ENCODE measurements at regions not wholly inside any gene's neighbourhood (a gene's known extent, or its start where the extent isn't known, plus 50 kb on each side); places are given as distances from the start of the nearest gene placed in this dataset.
"Not testable (repeated sequence)": the region's sequence is repeated elsewhere in the genome, so short reads cannot be mapped to it uniquely, and the experiment has no call there.

DNA sequence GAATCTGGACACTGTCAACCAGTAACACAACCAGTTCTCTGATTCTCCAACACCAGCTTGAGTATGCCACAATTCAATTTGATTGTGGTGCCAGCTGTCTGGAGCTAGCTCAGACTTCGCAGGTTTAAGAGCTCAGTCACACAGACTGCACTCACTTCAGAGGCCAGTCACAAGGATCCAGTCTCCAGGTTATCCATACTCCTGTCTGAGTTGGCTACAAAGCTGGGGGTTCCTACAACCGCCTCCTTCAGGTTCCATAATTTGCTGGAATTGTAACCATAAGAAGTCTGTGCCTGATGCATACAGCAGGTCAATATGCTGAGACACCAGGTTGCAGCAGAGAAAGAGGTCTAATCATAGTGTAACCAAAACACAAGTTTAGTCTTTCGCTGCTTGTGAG is 70.5 kb upstream of the CPSF6 start:
- Histone ChIP-seq H3K27me3 (replicated peaks; ENCODE audit: control insufficient read depth, insufficient read depth, low read length) (no peaks in the 10 kb centered on the region), H3K4me3 (replicated peaks; ENCODE audit: low read depth, low read length) (no peak overlapping the region), H3K36me3 (ENCODE audit: control insufficient read depth, insufficient read depth, low read length) (no peaks in the 10 kb centered on the region)
- TF ChIP-seq, protein P1, sequence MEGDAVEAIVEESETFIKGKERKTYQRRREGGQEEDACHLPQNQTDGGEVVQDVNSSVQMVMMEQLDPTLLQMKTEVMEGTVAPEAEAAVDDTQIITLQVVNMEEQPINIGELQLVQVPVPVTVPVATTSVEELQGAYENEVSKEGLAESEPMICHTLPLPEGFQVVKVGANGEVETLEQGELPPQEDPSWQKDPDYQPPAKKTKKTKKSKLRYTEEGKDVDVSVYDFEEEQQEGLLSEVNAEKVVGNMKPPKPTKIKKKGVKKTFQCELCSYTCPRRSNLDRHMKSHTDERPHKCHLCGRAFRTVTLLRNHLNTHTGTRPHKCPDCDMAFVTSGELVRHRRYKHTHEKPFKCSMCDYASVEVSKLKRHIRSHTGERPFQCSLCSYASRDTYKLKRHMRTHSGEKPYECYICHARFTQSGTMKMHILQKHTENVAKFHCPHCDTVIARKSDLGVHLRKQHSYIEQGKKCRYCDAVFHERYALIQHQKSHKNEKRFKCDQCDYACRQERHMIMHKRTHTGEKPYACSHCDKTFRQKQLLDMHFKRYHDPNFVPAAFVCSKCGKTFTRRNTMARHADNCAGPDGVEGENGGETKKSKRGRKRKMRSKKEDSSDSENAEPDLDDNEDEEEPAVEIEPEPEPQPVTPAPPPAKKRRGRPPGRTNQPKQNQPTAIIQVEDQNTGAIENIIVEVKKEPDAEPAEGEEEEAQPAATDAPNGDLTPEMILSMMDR (IDR thresholded peaks at IDR 0.05; ENCODE audit: insufficient read depth, low read length, poor library complexity, severe bottlenecking): no peak
- DNase-seq (ENCODE audit: extremely low read depth, insufficient read length): no peak

DNA sequence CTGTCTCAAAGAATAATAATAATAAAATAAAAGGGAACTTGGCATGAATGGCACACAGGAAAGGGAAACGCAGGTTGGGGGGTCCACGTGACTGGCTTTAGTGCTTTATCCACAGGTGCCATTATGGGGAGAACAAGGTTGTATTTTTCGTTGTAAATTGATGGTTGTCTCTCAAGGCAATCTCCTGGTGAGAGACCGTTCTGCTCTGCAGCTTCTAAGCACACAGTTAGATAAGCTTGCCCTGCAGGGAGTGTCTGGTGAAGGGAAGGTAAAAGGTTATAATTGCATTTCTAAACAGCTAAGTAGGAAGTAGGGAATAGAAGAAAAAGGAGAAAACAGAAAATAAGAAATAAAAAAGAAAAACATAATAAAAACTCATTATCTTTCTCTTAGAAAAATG is 69.1 kb upstream of the CPSF6 start:
- no peak for DNase-seq (ENCODE audit: extremely low read depth, insufficient read length)
- H3K36me3 ChIP-seq (ENCODE audit: control insufficient read depth, insufficient read depth, low read length): no peaks in the 10 kb centered on the region
- no peaks in the 10 kb centered on the region for H3K27me3 ChIP-seq (replicated peaks; ENCODE audit: control insufficient read depth, insufficient read depth, low read length)
- H3K4me3 ChIP-seq (replicated peaks; ENCODE audit: low read depth, low read length): no peak overlapping the region
- TF ChIP-seq, protein P1 (IDR thresholded peaks at IDR 0.05; ENCODE audit: insufficient read depth, low read length, poor library complexity, severe bottlenecking): no peak

DNA sequence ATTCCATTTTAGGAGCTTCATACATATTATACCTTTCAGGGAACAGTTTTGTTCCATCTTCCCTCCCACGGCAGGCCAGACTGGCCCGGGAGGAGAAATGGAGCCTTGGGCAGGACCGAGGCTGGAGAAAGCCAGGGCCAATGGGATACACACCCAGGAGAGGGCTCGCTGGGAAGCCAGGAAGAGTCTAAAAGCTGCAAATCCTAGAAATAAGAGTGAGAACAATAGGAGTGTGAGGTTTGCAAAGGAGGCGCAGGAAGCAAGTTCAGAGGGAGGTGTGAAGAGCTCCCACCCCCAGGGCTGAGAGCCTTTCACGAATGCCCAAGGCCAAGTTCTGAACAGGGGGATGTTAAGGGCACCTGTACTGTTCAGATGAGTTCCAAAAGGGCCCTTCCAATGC is 67.5 kb upstream of the CPSF6 start:
- Histone ChIP-seq H3K36me3 (ENCODE audit: control insufficient read depth, insufficient read depth, low read length) (no peaks in the 10 kb centered on the region), H3K4me3 (replicated peaks; ENCODE audit: low read depth, low read length) (no peak overlapping the region), H3K27me3 (replicated peaks; ENCODE audit: control insufficient read depth, insufficient read depth, low read length) (no peaks in the 10 kb centered on the region)
- no peak for DNase-seq (ENCODE audit: extremely low read depth, insufficient read length)
- TF ChIP-seq, protein P1 (IDR thresholded peaks at IDR 0.05; ENCODE audit: insufficient read depth, low read length, poor library complexity, severe bottlenecking): no peak

DNA sequence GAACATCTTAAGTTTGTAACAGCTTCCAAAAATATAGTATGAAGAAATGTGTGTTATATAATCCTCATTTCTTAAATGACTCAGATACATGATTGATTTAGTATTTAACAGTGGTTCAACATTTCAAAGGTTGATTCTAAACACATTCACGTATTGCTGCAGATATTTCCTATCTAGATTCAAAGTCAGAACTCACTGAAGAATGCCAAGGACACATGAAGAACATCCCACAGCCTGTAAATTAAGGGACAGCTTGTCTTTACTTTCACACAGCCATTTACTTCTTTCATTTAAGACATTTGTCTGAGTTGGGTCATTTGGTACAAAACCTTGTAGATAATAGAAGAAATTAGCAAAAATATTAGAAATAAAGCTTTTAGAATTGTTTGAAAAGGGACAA is 66.9 kb upstream of the CPSF6 start:
- no peaks in the 10 kb centered on the region for H3K27me3 ChIP-seq (replicated peaks; ENCODE audit: control insufficient read depth, insufficient read depth, low read length)
- DNase-seq (ENCODE audit: extremely low read depth, insufficient read length): no peak
- H3K36me3 ChIP-seq (ENCODE audit: control insufficient read depth, insufficient read depth, low read length): no peaks in the 10 kb centered on the region
- no peak overlapping the region for H3K4me3 ChIP-seq (replicated peaks; ENCODE audit: low read depth, low read length)
- TF ChIP-seq, protein P1 (IDR thresholded peaks at IDR 0.05; ENCODE audit: insufficient read depth, low read length, poor library complexity, severe bottlenecking): no peak

DNA sequence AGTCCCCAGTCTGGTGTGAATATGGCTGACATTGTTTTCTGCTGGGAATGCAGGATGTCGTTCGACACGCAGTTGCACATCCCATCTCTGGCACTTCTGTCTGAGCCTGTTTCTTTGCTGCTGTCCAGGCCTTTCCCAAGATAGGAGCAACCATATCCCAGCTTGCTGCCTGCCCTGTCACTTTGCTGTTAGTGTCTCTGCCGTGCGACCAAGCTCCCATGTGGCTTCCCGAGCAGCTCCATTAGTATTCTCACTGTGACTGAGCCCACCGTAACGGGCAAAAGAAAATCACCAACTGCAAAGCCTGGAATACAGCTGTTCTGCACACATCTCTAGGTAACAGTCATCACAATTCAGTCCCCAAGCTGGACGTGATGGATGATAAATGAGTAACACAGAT is 66.0 kb upstream of the CPSF6 start:
- no peaks in the 10 kb centered on the region for H3K36me3 ChIP-seq (ENCODE audit: control insufficient read depth, insufficient read depth, low read length)
- DNase-seq (ENCODE audit: extremely low read depth, insufficient read length): no peak
- no peak overlapping the region for H3K4me3 ChIP-seq (replicated peaks; ENCODE audit: low read depth, low read length)
- TF ChIP-seq, protein P1 (IDR thresholded peaks at IDR 0.05; ENCODE audit: insufficient read depth, low read length, poor library complexity, severe bottlenecking): no peak
- no peaks in the 10 kb centered on the region; the same call in 1 of the 2 replicates for H3K27me3 ChIP-seq (replicated peaks; ENCODE audit: control insufficient read depth, insufficient read depth, low read length)

DNA sequence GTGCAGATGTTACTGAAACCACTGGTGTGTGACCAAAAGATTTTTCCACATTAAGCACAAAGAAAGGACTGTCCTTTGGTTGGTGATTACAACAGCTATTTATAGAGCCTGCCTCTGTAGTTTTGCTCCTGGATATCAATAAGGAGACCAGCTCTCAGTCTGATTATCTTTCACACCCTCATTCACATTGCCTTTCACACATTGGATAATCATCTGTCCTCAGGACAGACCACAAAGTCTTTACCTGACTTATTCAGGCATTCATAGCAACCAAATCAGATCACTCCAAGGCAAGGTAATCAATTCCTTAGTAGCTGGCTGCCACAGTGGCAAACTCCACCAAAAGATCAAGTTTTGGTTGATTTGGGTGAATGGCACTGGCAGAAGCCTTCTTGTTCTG is 59.6 kb upstream of the CPSF6 start:
- TF ChIP-seq, protein P1 (IDR thresholded peaks at IDR 0.05; ENCODE audit: insufficient read depth, low read length, poor library complexity, severe bottlenecking): no peak
- H3K27me3 ChIP-seq (replicated peaks; ENCODE audit: control insufficient read depth, insufficient read depth, low read length): no peaks in the 10 kb centered on the region; the same call in 1 of the 2 replicates
- no peak for DNase-seq (ENCODE audit: extremely low read depth, insufficient read length)
- no peak overlapping the region for H3K4me3 ChIP-seq (replicated peaks; ENCODE audit: low read depth, low read length)
- no peaks in the 10 kb centered on the region for H3K36me3 ChIP-seq (ENCODE audit: control insufficient read depth, insufficient read depth, low read length)

DNA sequence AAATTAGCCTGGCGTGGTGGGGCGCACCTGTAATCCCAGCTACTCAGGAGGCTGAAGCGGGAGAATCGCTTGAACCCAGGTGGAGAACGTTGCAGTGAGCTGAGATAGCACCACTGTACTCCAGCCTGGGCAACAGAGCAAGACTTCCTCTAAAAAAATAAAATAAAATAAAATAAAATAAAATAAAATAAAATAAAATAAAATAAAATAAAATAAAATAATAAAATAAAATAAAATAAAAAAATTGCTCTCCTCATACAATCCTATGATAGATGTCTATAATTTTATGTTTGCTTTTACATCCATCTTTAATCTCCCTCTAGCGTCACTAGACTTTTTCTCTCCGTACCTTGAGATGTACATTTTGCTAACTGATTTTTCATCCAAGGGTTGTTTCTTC is 51.8 kb upstream of the CPSF6 start:
- not testable (repeated sequence) for H3K4me3 ChIP-seq (replicated peaks; ENCODE audit: low read depth, low read length); DNase-seq (ENCODE audit: extremely low read depth, insufficient read length); H3K36me3 ChIP-seq (ENCODE audit: control insufficient read depth, insufficient read depth, low read length); H3K27me3 ChIP-seq (replicated peaks; ENCODE audit: control insufficient read depth, insufficient read depth, low read length)
